NB4 (cell line): ENCODE measurements at regions not wholly inside any gene's neighbourhood (a gene's known extent, or its start where the extent isn't known, plus 50 kb on each side); places are given as distances from the start of the nearest gene placed in this dataset.
"Not testable (repeated sequence)": the region's sequence is repeated elsewhere in the genome, so short reads cannot be mapped to it uniquely, and the experiment has no call there.

Source experiments
- DNase-seq: peaks from one replicate; pipeline ENCODE4 v3.0.0; 2010; ENCODE audit warnings: low read depth
- H3K4me3 ChIP-seq: one replicate; pipeline ENCODE4 v1.5.1; 2011; ENCODE audit warnings: mild to moderate bottlenecking, low read depth, low read length, moderate library complexity
- CTCF ChIP-seq: IDR thresholded peaks from one replicate; pipeline ENCODE4 v1.5.1; 2012; ENCODE audit warnings: low read depth, low read length
- MYC ChIP-seq: IDR thresholded peaks from 2 replicates; pipeline ENCODE4 v1.6.1; 2011; ENCODE audit warnings: low read depth, low read length
- POLR2A ChIP-seq: IDR thresholded peaks from 2 replicates; pipeline ENCODE4 v1.6.1; 2011; ENCODE audit warnings: mild to moderate bottlenecking; ENCODE audit not compliant: insufficient read length; ENCODE audit errors: extremely low read depth
- TF ChIP-seq, protein P1 (sequence below): IDR thresholded peaks from 2 replicates; pipeline ENCODE4 v1.6.1; 2011; ENCODE audit warnings: low read depth, low read length

GRCh38 chr5:44756097-44756496 lies 52.6 kb upstream of the MRPS30 start:
- H3K4me3 ChIP-seq, DNase-seq: not testable (repeated sequence)

DNA sequence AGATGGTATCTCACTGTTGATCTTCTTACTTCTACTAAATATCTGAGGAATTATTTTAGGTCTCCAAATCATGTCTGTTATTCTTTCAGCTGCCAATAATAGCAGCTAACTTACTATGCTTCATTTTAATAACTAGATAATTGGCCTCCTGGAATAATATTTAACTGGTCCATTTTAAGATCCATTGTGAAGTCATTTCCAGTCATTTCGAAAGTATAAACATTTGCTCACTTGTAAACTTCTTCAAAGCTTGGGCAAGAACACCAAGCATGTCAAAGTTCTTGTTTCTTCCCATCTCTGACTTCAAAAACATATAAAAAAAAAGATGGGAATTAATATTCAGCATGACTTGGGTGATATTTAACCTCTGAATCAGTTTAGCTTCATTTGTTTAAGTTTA lies 61.4 kb upstream of the MRPS30 start:
- DNase-seq, result no peak
- H3K4me3 ChIP-seq, result no peak overlapping the region
- TF ChIP-seq CTCF (no peak), MYC (no peak), POLR2A (no peak)
- TF ChIP-seq, protein P1, sequence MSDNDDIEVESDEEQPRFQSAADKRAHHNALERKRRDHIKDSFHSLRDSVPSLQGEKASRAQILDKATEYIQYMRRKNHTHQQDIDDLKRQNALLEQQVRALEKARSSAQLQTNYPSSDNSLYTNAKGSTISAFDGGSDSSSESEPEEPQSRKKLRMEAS, result no peak

- TF ChIP-seq POLR2A (no peak), CTCF (no peak)
- TF ChIP-seq, protein P1, result no peak
- no peak for DNase-seq
- H3K4me3 ChIP-seq, result no peak overlapping the region
These were observed 68.1 kb upstream of the MRPS30 start for GRCh38 chr5:44740660-44741059.

- TF ChIP-seq, protein P1, result no peak
- TF ChIP-seq POLR2A (no peak), MYC (no peak), CTCF (no peak)
- DNase-seq, result no peak
- H3K4me3 ChIP-seq, result no peak overlapping the region
These were observed 79.2 kb upstream of the MRPS30 start for GRCh38 chr5:44729536-44729935.

DNA sequence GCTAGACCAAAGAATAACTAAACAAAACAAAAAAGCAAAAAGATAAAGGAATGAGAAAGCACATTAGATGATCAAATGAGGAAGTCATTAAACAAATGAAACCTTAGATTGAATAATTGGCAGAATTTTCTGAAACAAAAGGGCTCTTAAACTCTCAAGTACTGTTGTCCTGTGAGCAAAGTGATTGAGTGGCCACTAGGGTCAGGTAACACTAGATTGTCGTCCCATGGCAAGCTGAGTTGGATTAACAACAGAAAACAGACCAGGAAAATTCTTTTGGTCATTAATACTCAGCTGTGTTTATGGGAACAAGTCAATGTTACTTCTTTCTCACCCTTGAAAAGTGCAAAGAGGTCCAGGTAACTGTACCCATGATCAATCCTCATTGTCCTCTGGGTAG lies 81.6 kb upstream of the MRPS30 start:
- no peak overlapping the region for H3K4me3 ChIP-seq
- DNase-seq, result no peak
- no peak for TF ChIP-seq CTCF
- TF ChIP-seq MYC, result no peak
- no peak for TF ChIP-seq POLR2A
- TF ChIP-seq, protein P1, result no peak

- no peak for DNase-seq
- no peak overlapping the region for H3K4me3 ChIP-seq
- no peak for TF ChIP-seq POLR2A
- TF ChIP-seq CTCF, result no peak
- TF ChIP-seq, protein P1, result no peak
- TF ChIP-seq MYC, result no peak
These were observed 88.9 kb upstream of the MRPS30 start for GRCh38 chr5:44719856-44720255.
